SJCRH30 (cell line): ENCODE measurements at regions not wholly inside any gene's neighbourhood (a gene's known extent, or its start where the extent isn't known, plus 50 kb on each side); places are given as distances from the start of the nearest gene placed in this dataset.
"Not testable (repeated sequence)": the region's sequence is repeated elsewhere in the genome, so short reads cannot be mapped to it uniquely, and the experiment has no call there.

Source experiments
- DNase-seq, 2 experiments: peaks; one replicate each; pipeline ENCODE4 v3.0.0-alpha.2; 2015 to 2020
- H3K27ac ChIP-seq: fragments of 250-450 bp; sonication (Bioruptor Pico); 2 replicates; pipeline ENCODE4 v1.5.1; 2020; ENCODE audit warnings: mild to moderate bottlenecking, moderate library complexity
- H3K27me3 ChIP-seq: fragments of 250-450 bp; sonication (Bioruptor Pico); 2 replicates; pipeline ENCODE4 v1.5.1; 2020; ENCODE audit warnings: mild to moderate bottlenecking, moderate library complexity
- H3K36me3 ChIP-seq: fragments of 250-450 bp; sonication (Bioruptor Pico); 2 replicates; pipeline ENCODE4 v1.5.1; 2020; ENCODE audit warnings: mild to moderate bottlenecking, moderate library complexity
- H3K4me1 ChIP-seq: fragments of 250-450 bp; sonication (Bioruptor Pico); 2 replicates; pipeline ENCODE4 v1.5.1; 2020; ENCODE audit warnings: mild to moderate bottlenecking, moderate library complexity
- H3K4me3 ChIP-seq: fragments of 250-450 bp; sonication (Bioruptor Pico); 2 replicates; pipeline ENCODE4 v1.5.1; 2020; ENCODE audit warnings: mild to moderate bottlenecking, moderate library complexity
- H3K9me3 ChIP-seq: fragments of 250-450 bp; sonication (Bioruptor Pico); replicated peaks from 2 replicates; pipeline ENCODE4 v1.5.1; 2020; ENCODE audit warnings: mild to moderate bottlenecking, moderate library complexity

DNA sequence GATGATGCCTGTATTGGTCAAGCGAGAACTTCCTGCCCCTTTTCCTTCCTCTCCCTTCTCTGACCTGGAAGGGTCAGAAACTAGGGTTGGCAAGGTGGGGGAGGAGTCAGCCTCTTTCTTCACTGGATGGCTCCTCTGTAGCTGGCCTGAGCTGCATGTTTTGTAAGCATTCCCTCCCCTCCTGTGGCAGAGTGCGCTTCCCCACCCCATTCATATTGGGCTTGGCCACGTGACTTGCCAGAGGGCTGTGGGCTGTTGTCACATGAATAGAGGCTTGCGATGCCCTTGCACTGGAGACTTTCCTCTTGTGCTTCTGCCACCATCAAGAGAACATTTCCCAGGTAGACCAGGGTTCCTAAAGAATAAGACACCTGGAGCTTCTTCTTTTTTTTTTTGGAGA is 111.3 kb upstream of the PODXL start:
- no peaks in the 10 kb centered on the region for H3K4me1 ChIP-seq
- no peaks in the 10 kb centered on the region for H3K9me3 ChIP-seq
- no peak overlapping the region for H3K27ac ChIP-seq
- no peaks in the 10 kb centered on the region for H3K36me3 ChIP-seq
- no peaks in the 10 kb centered on the region for H3K27me3 ChIP-seq
- H3K4me3 ChIP-seq: no peak overlapping the region
- DNase-seq: no peak

GRCh38 chr7:131665021-131665420 is 108.6 kb upstream of the PODXL start:
- Histone ChIP-seq H3K4me3 (no peak overlapping the region), H3K9me3 (no peaks in the 10 kb centered on the region), H3K4me1 (no peaks in the 10 kb centered on the region), H3K36me3 (no peaks in the 10 kb centered on the region), H3K27me3 (no peaks in the 10 kb centered on the region), H3K27ac (no peak overlapping the region)
- DNase-seq: no peak

- DNase-seq: no peak
- no peaks in the 10 kb centered on the region for H3K36me3 ChIP-seq
- no peaks in the 10 kb centered on the region for H3K4me1 ChIP-seq
These were observed 108.1 kb upstream of the PODXL start for GRCh38 chr7:131664570-131664969.

DNA sequence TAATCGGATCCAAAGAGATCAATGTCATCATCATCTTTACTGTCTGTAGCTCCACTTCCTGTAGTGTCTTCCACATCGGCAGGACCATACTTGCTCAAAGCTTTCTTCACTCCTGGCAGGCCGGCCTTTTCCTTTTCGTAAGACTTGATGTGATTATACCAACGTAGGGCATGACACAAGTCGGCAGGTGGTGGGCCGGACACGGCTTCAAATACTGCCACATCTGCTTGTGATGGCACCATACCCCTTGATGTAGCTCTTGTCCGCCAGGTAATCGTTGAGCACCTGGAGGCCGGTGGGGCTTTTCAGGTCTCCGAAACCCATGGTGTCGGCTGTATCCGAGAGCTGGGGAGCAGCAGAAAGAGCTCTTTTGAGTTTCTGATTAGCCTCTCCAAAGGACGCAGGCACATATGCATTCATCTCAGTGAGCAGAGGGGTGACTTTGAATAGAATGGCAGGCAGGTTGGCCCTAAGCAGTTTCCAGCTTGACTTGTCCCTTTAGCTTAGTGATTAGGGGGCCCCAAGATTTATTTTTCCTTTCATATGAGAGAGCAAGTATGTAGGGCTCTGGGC is 106.0 kb upstream of the PODXL start:
- DNase-seq: not testable (repeated sequence)

More at GRCh38 chr7:131664570-131664969, 108.1 kb upstream of the PODXL start:
- no peak overlapping the region for H3K27ac ChIP-seq
- H3K9me3 ChIP-seq: no peaks in the 10 kb centered on the region
- H3K27me3 ChIP-seq: no peaks in the 10 kb centered on the region
- no peak overlapping the region for H3K4me3 ChIP-seq

GRCh38 chr7:131657881-131658280 is 101.5 kb upstream of the PODXL start:
- Histone ChIP-seq H3K27ac (no peak overlapping the region), H3K27me3 (no peaks in the 10 kb centered on the region), H3K36me3 (no peaks in the 10 kb centered on the region), H3K4me1 (peaks cover 14% of the 10 kb centered on the region), H3K4me3 (no peak overlapping the region), H3K9me3 (no peaks in the 10 kb centered on the region)
- DNase-seq: no peak

More for the DNA sequence above, 106.0 kb upstream of the PODXL start:
- H3K4me1 ChIP-seq, H3K9me3 ChIP-seq, H3K27me3 ChIP-seq, H3K4me3 ChIP-seq, H3K27ac ChIP-seq, H3K36me3 ChIP-seq: not testable (repeated sequence)

DNA sequence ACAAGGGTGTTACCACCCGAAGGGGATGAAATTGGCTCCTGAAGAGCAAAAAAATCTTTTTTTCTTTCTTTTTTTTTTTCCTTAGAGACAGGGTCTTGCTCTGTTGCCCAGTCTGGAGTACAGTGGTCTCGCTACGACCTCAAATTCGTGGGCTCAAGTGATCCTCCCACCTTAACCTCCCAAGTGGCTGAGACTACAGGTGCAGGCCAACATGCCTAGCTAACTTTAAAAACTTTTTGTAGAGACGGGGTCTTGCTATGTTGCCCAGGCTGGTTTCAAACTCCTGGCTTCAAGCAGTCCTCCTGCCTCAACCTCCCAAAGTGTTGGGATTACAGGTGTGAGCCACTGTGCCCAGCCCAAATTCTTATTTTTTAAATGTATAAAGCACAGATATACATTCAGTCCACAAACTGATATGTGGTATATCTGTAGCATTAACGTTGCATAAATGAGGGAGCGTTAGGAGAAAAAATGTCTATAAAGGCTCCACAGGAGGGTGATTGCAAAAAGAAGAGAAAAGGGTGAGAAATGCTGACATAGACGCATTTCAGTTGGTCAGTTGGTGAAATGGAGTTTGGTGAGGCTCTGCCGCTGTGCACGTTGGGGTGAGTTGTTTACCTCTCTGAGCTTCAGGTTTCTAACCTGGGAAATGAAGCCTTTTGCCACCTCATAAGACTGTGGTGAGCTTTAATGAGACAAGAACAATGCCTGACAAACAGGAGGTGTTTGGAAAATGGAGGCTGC is 100.7 kb upstream of the PODXL start:
- Histone ChIP-seq H3K4me1 (peaks cover 14% of the 10 kb centered on the region), H3K36me3 (no peaks in the 10 kb centered on the region), H3K27ac (no peak overlapping the region), H3K4me3 (no peak overlapping the region), H3K9me3 (no peaks in the 10 kb centered on the region), H3K27me3 (no peaks in the 10 kb centered on the region)
- DNase-seq: no peak

DNA sequence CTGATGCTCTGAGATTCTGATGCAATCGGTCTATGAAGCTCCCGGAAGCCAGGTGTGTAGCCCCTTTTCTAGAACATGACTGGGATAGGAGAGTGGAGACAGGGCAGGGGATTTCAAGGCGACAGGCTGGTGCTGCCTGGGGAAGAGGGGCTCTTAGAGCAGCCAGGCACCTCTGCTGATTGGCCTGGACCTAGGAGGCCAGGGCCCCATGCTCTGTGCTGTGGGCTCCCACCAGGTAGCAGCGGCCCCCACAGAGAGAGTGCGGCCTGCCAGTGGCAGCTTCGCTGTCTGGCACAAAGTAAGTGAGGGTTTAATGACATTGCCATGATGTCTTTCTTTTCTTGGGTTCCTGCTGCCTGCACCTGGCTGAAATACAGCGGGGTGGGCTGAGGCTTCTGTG is 99.4 kb upstream of the PODXL start:
- no peak for DNase-seq
- H3K36me3 ChIP-seq: no peaks in the 10 kb centered on the region
- H3K4me1 ChIP-seq: peaks cover 14% of the 10 kb centered on the region
- H3K4me3 ChIP-seq: no peak overlapping the region
- H3K9me3 ChIP-seq: no peaks in the 10 kb centered on the region
- no peaks in the 10 kb centered on the region for H3K27me3 ChIP-seq
- no peak overlapping the region for H3K27ac ChIP-seq

DNA sequence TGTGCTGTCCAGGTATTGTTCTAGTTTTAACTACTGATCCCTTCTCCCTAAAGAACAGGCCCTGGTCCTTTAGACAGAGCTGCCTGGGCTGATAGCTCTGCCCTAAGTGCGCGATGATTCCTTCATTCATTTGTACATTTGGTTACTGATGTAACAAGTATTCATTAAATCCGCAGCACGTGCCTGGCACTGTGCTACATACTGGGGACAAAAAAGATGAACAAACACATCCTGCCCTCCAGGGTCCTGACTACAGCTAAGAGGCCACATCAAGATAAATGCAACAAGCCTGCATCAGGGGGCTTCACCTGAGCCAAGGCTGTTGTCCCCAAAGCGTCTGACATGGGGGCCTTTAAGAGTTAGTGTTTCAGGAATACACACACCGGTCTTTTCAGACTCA is 99.0 kb upstream of the PODXL start:
- H3K36me3 ChIP-seq: no peaks in the 10 kb centered on the region
- no peaks in the 10 kb centered on the region for H3K27me3 ChIP-seq
- no peaks in the 10 kb centered on the region for H3K9me3 ChIP-seq

DNA sequence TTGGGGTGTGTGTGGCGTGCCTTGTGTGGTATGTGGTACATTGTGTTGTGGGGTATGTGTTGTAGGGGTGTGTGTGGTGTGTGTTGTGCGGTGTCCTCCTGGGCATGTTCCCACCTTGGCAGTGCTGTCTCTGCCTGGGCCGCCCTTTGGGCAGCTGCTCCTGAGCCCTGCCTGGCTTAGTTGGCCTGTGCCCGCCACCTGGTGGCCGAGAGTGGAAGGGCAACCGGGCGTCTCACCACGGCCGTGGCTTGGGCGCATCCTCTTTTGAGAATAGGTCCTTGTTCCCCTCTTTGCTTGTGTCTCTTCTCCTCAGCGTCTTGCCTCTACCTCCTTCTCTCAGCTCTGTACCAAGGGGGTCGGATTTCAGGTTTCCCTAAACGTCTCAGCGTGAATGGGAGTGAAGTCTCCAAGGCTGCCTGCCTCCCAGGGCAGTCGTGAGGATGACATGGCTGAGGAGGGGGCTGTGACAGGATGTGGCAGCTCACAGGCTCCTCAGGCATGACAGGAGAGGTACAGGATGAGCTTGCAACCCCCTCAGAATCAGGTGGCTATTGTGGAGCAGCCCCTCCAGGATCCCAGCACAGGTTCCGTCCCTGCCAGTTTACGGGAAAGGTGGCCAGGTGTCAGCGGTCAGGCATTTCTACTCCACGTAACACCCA is 98.4 kb upstream of the PODXL start:
- peaks cover 19% of the 10 kb centered on the region for H3K4me1 ChIP-seq
- no peaks in the 10 kb centered on the region for H3K36me3 ChIP-seq
- peak; percentile 93 to 94 for DNase-seq
- no peak overlapping the region for H3K27ac ChIP-seq
- H3K9me3 ChIP-seq: no peaks in the 10 kb centered on the region
- no peak overlapping the region for H3K4me3 ChIP-seq
- H3K27me3 ChIP-seq: no peaks in the 10 kb centered on the region

More for the DNA sequence above, 99.0 kb upstream of the PODXL start:
- Histone ChIP-seq H3K4me3 (no peak overlapping the region), H3K27ac (no peak overlapping the region), H3K4me1 (peaks cover 14% of the 10 kb centered on the region)
- DNase-seq: no peak

GRCh38 chr7:131654249-131654558 is 97.8 kb upstream of the PODXL start:
- H3K4me1 ChIP-seq: peaks cover 25% of the 10 kb centered on the region
- DNase-seq: no peak
- no peak overlapping the region for H3K4me3 ChIP-seq
- no peaks in the 10 kb centered on the region for H3K36me3 ChIP-seq
- H3K27me3 ChIP-seq: no peaks in the 10 kb centered on the region
- no peaks in the 10 kb centered on the region for H3K9me3 ChIP-seq
- peak overlapping the region; percentile 50 for H3K27ac ChIP-seq

- Histone ChIP-seq H3K27ac (peak overlapping the region; percentile 50), H3K27me3 (no peaks in the 10 kb centered on the region), H3K36me3 (no peaks in the 10 kb centered on the region), H3K9me3 (no peaks in the 10 kb centered on the region), H3K4me1 (peaks cover 28% of the 10 kb centered on the region), H3K4me3 (peak overlapping the region; percentile 12; the same call in 1 of the 2 replicates)
- peak; percentile 55 to 68 for DNase-seq
These were observed 97.2 kb upstream of the PODXL start for GRCh38 chr7:131653418-131654248.

- Histone ChIP-seq H3K4me1 (peaks cover 35% of the 10 kb centered on the region), H3K27me3 (no peaks in the 10 kb centered on the region), H3K9me3 (no peaks in the 10 kb centered on the region), H3K36me3 (no peaks in the 10 kb centered on the region), H3K27ac (peak overlapping the region; percentile 50), H3K4me3 (no peak overlapping the region)
- peak in 1 of 2 experiments; percentile 51 for DNase-seq
These were observed 96.5 kb upstream of the PODXL start for GRCh38 chr7:131652934-131653333.

GRCh38 chr7:131652194-131652593 is 95.8 kb upstream of the PODXL start:
- no peak overlapping the region for H3K4me3 ChIP-seq
- DNase-seq: no peak
- H3K27me3 ChIP-seq: no peaks in the 10 kb centered on the region
- no peaks in the 10 kb centered on the region for H3K9me3 ChIP-seq
- H3K36me3 ChIP-seq: no peaks in the 10 kb centered on the region
- H3K27ac ChIP-seq: no peak overlapping the region
- H3K4me1 ChIP-seq: peaks cover 36% of the 10 kb centered on the region

DNA sequence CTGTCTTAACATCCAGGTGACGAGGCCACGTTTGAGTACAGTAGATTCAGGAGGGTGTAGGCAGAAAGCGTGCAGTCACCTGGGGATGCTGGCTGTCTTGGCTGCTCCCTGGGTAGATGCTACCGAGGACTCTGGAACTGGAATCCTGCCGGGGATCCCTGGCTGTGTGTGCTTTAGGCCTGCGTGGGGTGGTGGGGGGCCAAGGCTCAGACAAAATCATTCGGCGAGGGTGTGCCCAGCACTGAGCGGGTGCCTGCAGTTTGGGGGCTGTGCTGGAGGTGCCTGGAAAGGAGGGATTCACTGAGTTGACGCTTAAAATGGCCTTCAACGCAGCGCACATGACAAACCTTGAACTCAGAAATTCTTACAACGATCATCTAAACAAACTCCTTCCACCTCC is 93.5 kb upstream of the PODXL start:
- Histone ChIP-seq H3K36me3 (no peaks in the 10 kb centered on the region), H3K4me1 (peaks cover 36% of the 10 kb centered on the region), H3K27me3 (no peaks in the 10 kb centered on the region), H3K9me3 (no peaks in the 10 kb centered on the region), H3K27ac (peak overlapping the region; percentile 95), H3K4me3 (no peak overlapping the region)
- no peak for DNase-seq

GRCh38 chr7:131649003-131649541 is 92.6 kb upstream of the PODXL start:
- no peaks in the 10 kb centered on the region for H3K27me3 ChIP-seq
- peak overlapping the region; percentile 95 for H3K27ac ChIP-seq
- peak; percentile 93 to 99 for DNase-seq
- H3K36me3 ChIP-seq: no peaks in the 10 kb centered on the region
- H3K4me1 ChIP-seq: peaks cover 36% of the 10 kb centered on the region
- H3K4me3 ChIP-seq: no peak overlapping the region
- no peaks in the 10 kb centered on the region for H3K9me3 ChIP-seq
